ENCODE measurements at regions not wholly inside any gene's neighbourhood (a gene's known extent, or its start where the extent isn't known, plus 50 kb on each side); places are given as distances from the start of the nearest gene placed in this dataset.

DNA sequence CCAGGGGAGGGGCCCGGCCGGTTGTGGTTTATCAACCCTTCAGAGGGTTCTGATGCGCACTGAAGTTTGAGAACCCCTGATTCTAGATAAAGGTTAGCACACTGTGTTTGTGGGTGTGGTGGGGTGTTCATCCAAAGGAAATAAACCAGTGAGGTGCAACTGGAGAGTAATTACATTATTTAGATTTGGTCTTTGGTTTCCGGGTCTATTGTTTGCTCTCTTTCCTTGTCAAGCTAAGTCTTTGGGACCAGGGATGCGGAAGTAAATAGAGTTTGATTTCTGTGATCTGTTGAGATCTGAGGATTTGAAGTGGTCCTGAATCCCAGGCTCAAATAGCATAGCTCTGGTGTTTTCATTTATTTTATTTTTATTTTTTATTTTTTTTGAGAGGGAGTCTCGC, 50.5 kb upstream of the CLMP start:
- no peaks in the 10 kb centered on the region for H3K9me3 ChIP-seq (ENCODE audit: control insufficient read depth, insufficient read depth, low read depth, low read length)
- no peak overlapping the region for H3K9ac ChIP-seq (ENCODE audit: insufficient read depth, low read length)
- H3K79me2 ChIP-seq (ENCODE audit: control insufficient read depth, insufficient read depth, low read length) = no peaks in the 10 kb centered on the region
- H3K4me2 ChIP-seq (ENCODE audit: extremely low read depth, insufficient read depth, low read length) = no peak overlapping the region
- no peaks in the 10 kb centered on the region for H3K4me1 ChIP-seq (ENCODE audit: control insufficient read depth, extremely low read depth, insufficient read depth, low read length)
- H3K27me3 ChIP-seq (ENCODE audit: control insufficient read depth, insufficient read depth, low read length) = no peaks in the 10 kb centered on the region
- no peak for DNase-seq (ENCODE audit: low read depth in 2 of 2)
- H3K27ac ChIP-seq (ENCODE audit: insufficient read depth, low read length) = no peak overlapping the region
- no peak overlapping the region for H3K4me3 ChIP-seq (replicated peaks in 1 of 4; ENCODE audit: control extremely low read depth in 1 of 4, insufficient read depth in 1 of 4, low read depth in 3 of 4, low read length in 4 of 4)
- H4K20me1 ChIP-seq (ENCODE audit: control insufficient read depth, extremely low read depth, insufficient read depth, low read length) = no peaks in the 10 kb centered on the region
- no peak overlapping the region for H2AFZ ChIP-seq (ENCODE audit: low read length)
- H3K36me3 ChIP-seq (ENCODE audit: control insufficient read depth, insufficient read depth, low read length) = no peaks in the 10 kb centered on the region
- TF ChIP-seq, protein P1, sequence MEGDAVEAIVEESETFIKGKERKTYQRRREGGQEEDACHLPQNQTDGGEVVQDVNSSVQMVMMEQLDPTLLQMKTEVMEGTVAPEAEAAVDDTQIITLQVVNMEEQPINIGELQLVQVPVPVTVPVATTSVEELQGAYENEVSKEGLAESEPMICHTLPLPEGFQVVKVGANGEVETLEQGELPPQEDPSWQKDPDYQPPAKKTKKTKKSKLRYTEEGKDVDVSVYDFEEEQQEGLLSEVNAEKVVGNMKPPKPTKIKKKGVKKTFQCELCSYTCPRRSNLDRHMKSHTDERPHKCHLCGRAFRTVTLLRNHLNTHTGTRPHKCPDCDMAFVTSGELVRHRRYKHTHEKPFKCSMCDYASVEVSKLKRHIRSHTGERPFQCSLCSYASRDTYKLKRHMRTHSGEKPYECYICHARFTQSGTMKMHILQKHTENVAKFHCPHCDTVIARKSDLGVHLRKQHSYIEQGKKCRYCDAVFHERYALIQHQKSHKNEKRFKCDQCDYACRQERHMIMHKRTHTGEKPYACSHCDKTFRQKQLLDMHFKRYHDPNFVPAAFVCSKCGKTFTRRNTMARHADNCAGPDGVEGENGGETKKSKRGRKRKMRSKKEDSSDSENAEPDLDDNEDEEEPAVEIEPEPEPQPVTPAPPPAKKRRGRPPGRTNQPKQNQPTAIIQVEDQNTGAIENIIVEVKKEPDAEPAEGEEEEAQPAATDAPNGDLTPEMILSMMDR (conservative IDR thresholded peaks at IDR 0.05 in 1 of 2, IDR thresholded peaks at IDR 0.05 in 1 of 2; ENCODE audit: low read depth in 1 of 2, low read length in 2 of 2) = no peak
- TF ChIP-seq EZH2 (IDR thresholded peaks at IDR 0.05; ENCODE audit: low read length, missing control alignments) = no peak

Measured in fibroblast of lung (primary cell).